ENCODE measurements at regions not wholly inside any gene's neighbourhood (a gene's known extent, or its start where the extent isn't known, plus 50 kb on each side); places are given as distances from the start of the nearest gene placed in this dataset.

GRCh38 chr5:14944350-14944739 lies 72.8 kb upstream of the ANKH start:
- H3K9ac ChIP-seq (replicated peaks; ENCODE audit: extremely low read depth, insufficient read depth, low read length), result no peak overlapping the region
- POLR2A ChIA-PET, result no interaction called here
- DNase-seq (ENCODE audit: low read depth, low spot score) (no peak), FAIRE-seq (no peak)
- no TSS peak for BruUV-seq (replicated peaks)
- H3K9me3 ChIP-seq (replicated peaks; ENCODE audit: control insufficient read depth, insufficient read depth, low read length), result no peaks in the 10 kb centered on the region
- H3K36me3 ChIP-seq (ENCODE audit: control insufficient read depth in 2 of 2, extremely low read depth in 1 of 2, insufficient read depth in 2 of 2, low read length in 2 of 2), result no peaks in the 10 kb centered on the region
- H3K27ac ChIP-seq (ENCODE audit: insufficient read depth, low read depth, low read length), result no peak overlapping the region
- H3K4me3 ChIP-seq (replicated peaks in 1 of 3; ENCODE audit: insufficient read depth in 1 of 3, low read depth in 1 of 3, low read length in 3 of 3), result no peak overlapping the region
- no peaks in the 10 kb centered on the region for H3K9me1 ChIP-seq (replicated peaks; ENCODE audit: control insufficient read depth, extremely low read depth, insufficient read depth, low read length)
- H3K27me3 ChIP-seq (ENCODE audit: control insufficient read depth in 2 of 2, insufficient read depth in 2 of 2, low read length in 2 of 2), result peaks cover 0 to 10% of the 10 kb centered on the region in 2 experiments
- H3K4me2 ChIP-seq (ENCODE audit: insufficient read depth, low read length), result no peak overlapping the region
- dilution Hi-C loops (cut with MboI; ENCODE audit: extremely low pct_ligation_motif_present, low sequenced_read_pairs) (no loop called here), intact Hi-C loops (cut with micrococcal nuclease) (no loop called here)
- CTCF ChIA-PET, result interaction anchor here (1.7 kb wide), 1 partner anchor 67 kb away, joined by 4 read pairs; no protein-coding TSS in a partner anchor
- no peaks in the 10 kb centered on the region for H4K20me1 ChIP-seq (replicated peaks; ENCODE audit: control insufficient read depth, extremely low read depth, insufficient read depth, low read length)
- TF ChIP-seq POLR2A (IDR thresholded peaks at IDR 0.05; ENCODE audit: low read depth, low read length) (no peak), EZH2 (IDR thresholded peaks at IDR 0.05; ENCODE audit: borderline replicate concordance, low read depth, low read length, severe bottlenecking) (no peak), MAX (IDR thresholded peaks at IDR 0.05; ENCODE audit: insufficient read depth, insufficient read length) (no peak), JUN (IDR thresholded peaks at IDR 0.05; ENCODE audit: borderline replicate concordance, insufficient read depth, insufficient read length, low read depth) (no peak), POLR2AphosphoS5 (IDR thresholded peaks at IDR 0.05; ENCODE audit: insufficient read depth, low read depth, low read length) (no peak), FOS (IDR thresholded peaks at IDR 0.05; ENCODE audit: borderline replicate concordance, insufficient read depth, low read length) (no peak)
- H3K4me1 ChIP-seq (ENCODE audit: control insufficient read depth, extremely low read depth, insufficient read depth, low read length), result no peaks in the 10 kb centered on the region
- H3K79me2 ChIP-seq (ENCODE audit: control insufficient read depth, insufficient read depth, low read length), result no peaks in the 10 kb centered on the region
- H2AFZ ChIP-seq (ENCODE audit: low read depth, low read length), result no peak overlapping the region

GRCh38 chr5:14942212-14942611 lies 70.6 kb upstream of the ANKH start:
- dilution Hi-C loops (cut with MboI; ENCODE audit: extremely low pct_ligation_motif_present, low sequenced_read_pairs), result no loop called here
- Histone ChIP-seq H3K27me3 (ENCODE audit: control insufficient read depth in 2 of 2, insufficient read depth in 2 of 2, low read length in 2 of 2) (peaks cover 0 to 10% of the 10 kb centered on the region in 2 experiments), H3K36me3 (ENCODE audit: control insufficient read depth in 2 of 2, extremely low read depth in 1 of 2, insufficient read depth in 2 of 2, low read length in 2 of 2) (no peaks in the 10 kb centered on the region), H3K4me1 (ENCODE audit: control insufficient read depth, extremely low read depth, insufficient read depth, low read length) (no peaks in the 10 kb centered on the region), H3K27ac (ENCODE audit: insufficient read depth, low read depth, low read length) (no peak overlapping the region), H3K9me3 (replicated peaks; ENCODE audit: control insufficient read depth, insufficient read depth, low read length) (no peaks in the 10 kb centered on the region), H3K9ac (replicated peaks; ENCODE audit: extremely low read depth, insufficient read depth, low read length) (no peak overlapping the region), H3K4me2 (ENCODE audit: insufficient read depth, low read length) (no peak overlapping the region), H3K4me3 (replicated peaks in 1 of 3; ENCODE audit: insufficient read depth in 1 of 3, low read depth in 1 of 3, low read length in 3 of 3) (no peak overlapping the region), H3K9me1 (replicated peaks; ENCODE audit: control insufficient read depth, extremely low read depth, insufficient read depth, low read length) (no peaks in the 10 kb centered on the region), H2AFZ (ENCODE audit: low read depth, low read length) (no peak overlapping the region), H4K20me1 (replicated peaks; ENCODE audit: control insufficient read depth, extremely low read depth, insufficient read depth, low read length) (no peaks in the 10 kb centered on the region), H3K79me2 (ENCODE audit: control insufficient read depth, insufficient read depth, low read length) (no peaks in the 10 kb centered on the region)
- CTCF ChIA-PET, result interaction anchor here (0.9 to 1.0 kb wide), 2 partner anchors 45 to 215 kb away, joined by 3 read pairs; no protein-coding TSS in a partner anchor
- no TSS peak for BruUV-seq (replicated peaks)
- TF ChIP-seq POLR2AphosphoS5 (IDR thresholded peaks at IDR 0.05; ENCODE audit: insufficient read depth, low read depth, low read length), result no peak
- TF ChIP-seq MAX (IDR thresholded peaks at IDR 0.05; ENCODE audit: insufficient read depth, insufficient read length), result no peak
- no peak for TF ChIP-seq FOS (IDR thresholded peaks at IDR 0.05; ENCODE audit: borderline replicate concordance, insufficient read depth, low read length)
- TF ChIP-seq POLR2A (IDR thresholded peaks at IDR 0.05; ENCODE audit: low read depth, low read length), result no peak
- TF ChIP-seq GATA2 (IDR thresholded peaks at IDR 0.05; ENCODE audit: insufficient read depth, insufficient read length, low read depth, low read length), result no peak
- TF ChIP-seq CTCF (IDR thresholded peaks at IDR 0.05; ENCODE audit: extremely low read depth in 1 of 2, insufficient read depth in 1 of 2, low read depth in 1 of 2, low read length in 2 of 2), result no peak
- no peak for TF ChIP-seq EZH2 (IDR thresholded peaks at IDR 0.05; ENCODE audit: borderline replicate concordance, low read depth, low read length, severe bottlenecking)
- intact Hi-C loops (cut with micrococcal nuclease), result no loop called here
- FAIRE-seq (no peak), DNase-seq (ENCODE audit: low read depth, low spot score) (no peak)
- POLR2A ChIA-PET, result no interaction called here

Measured in endothelial cell of umbilical vein (primary cell).